GM12865 (cell line): ENCODE measurements at regions not wholly inside any gene's neighbourhood (a gene's known extent, or its start where the extent isn't known, plus 50 kb on each side); places are given as distances from the start of the nearest gene placed in this dataset.

ENCODE experiments used
- DNase-seq: peaks from one replicate; pipeline ENCODE4 v3.0.0; 2010; ENCODE audit warnings: low read depth
- H3K4me3 ChIP-seq: 2 replicates; pipeline ENCODE4 v1.5.1; 2011; ENCODE audit warnings: mild to moderate bottlenecking, low read depth, low read length, control low read depth
- CTCF ChIP-seq: IDR thresholded peaks from 2 replicates; pipeline ENCODE4 v1.5.1; 2011; ENCODE audit warnings: low read length, control low read depth, low read depth, inconsistent platforms; ENCODE audit not compliant: insufficient read depth; ENCODE audit errors: missing control alignments

- no peak for TF ChIP-seq CTCF
- DNase-seq, result no peak
- H3K4me3 ChIP-seq, result no peak overlapping the region
Observed at GRCh38 chr9:99724640-99725039, 97.0 kb upstream of the NR4A3 start.

GRCh38 chr9:99725852-99726251, 95.8 kb upstream of the NR4A3 start:
- no peak for DNase-seq
- TF ChIP-seq CTCF, result no peak
- H3K4me3 ChIP-seq, result no peak overlapping the region

DNA sequence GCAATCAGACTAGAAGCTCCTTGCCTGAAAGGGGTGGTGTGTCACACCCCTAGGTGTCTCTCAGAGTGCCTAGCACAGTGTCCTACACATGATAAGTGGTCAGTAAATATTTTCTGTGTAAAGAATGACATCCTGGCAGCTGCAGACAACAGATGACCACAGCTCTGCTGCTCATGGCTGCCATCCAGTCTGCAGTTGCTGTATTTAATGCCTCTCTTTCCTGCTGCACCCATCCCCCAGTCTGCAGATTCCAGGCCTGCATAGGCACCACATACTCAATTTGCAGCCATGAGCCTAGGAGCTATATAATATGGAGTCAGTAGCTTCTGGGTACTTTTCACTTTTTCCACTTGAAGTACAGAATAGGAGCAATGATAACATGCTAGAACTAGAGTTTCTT, 94.9 kb upstream of the NR4A3 start:
- TF ChIP-seq CTCF, result no peak
- DNase-seq, result no peak

DNA sequence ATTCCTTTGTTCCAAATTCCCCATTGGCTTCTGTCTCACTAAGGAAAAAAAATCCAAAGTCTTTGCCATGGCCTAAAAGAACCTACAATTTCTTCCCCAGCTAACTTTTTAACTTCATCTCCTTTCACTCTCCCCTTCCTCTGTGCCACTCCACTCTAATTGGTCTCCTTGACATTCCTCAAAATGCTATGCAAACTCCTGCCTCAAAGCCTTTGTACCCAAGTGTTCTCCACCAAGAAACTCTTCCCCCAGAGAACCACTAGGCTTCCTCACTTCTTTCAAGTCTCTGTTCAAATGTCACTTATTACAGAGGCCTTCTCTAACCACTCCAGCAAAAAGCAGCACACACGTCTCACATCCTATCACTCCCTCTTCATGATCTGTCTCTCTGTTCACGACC, 91.6 kb upstream of the NR4A3 start:
- no peak overlapping the region for H3K4me3 ChIP-seq
- no peak for DNase-seq
- TF ChIP-seq CTCF, result no peak

More for the DNA sequence above, 94.9 kb upstream of the NR4A3 start:
- H3K4me3 ChIP-seq, result no peak overlapping the region

DNA sequence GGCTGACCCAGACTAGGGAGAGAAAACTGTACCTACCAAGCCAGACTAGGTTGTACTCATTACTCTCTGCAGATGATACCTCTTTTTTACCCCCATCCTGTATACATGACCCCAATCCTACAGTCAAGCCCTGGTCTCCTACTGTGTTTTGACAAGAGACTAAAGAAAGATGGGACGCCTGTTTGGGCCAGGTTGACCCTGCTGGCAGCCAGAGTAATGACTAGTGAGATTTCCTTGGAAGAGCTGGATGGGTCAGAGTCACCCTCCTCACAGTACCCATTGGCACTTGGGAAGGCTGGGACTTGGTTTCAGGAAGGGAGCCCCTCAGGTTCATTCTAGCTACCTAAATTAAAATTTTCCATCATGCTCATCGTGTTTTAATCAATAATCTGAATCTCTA, 89.7 kb upstream of the NR4A3 start:
- DNase-seq, result no peak
- H3K4me3 ChIP-seq, result no peak overlapping the region
- no peak for TF ChIP-seq CTCF

GRCh38 chr9:99732715-99733114, 89.0 kb upstream of the NR4A3 start:
- no peak for TF ChIP-seq CTCF
- H3K4me3 ChIP-seq, result no peak overlapping the region
- no peak for DNase-seq

DNA sequence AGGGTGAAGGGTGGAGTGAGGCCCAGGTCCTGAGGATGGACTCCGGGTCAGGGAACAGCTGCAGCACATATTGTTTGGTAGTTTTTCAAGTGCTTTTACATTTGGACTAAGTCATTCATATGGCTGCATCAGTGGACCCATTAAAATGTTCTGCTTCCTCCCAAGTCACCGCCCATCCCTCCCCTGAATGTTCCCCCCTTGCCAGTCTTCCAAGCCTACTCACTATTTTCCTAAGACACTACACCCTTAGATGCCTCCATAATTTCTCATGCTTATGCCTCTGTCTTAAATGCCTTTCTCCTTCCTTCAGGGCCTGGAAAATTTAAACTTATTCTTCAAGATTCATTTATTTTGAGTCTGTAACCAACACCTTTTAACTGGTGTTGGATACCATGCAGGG, 86.6 kb upstream of the NR4A3 start:
- DNase-seq, result no peak
- no peak overlapping the region for H3K4me3 ChIP-seq
- no peak for TF ChIP-seq CTCF
